Mesodermal cell (in vitro differentiated cells): ENCODE measurements at regions not wholly inside any gene's neighbourhood (a gene's known extent, or its start where the extent isn't known, plus 50 kb on each side); places are given as distances from the start of the nearest gene placed in this dataset.
A peak's percentile ranks its signal among the peaks of the same experiment; 100 is the strongest.

ENCODE experiments used
- H3K27ac ChIP-seq: 2 replicates; pipeline ENCODE4 v1.7.0; 2013; ENCODE audit warnings: mild to moderate bottlenecking, low read depth, low read length, moderate library complexity; ENCODE audit not compliant: severe bottlenecking
- H3K36me3 ChIP-seq: 2 replicates; pipeline ENCODE4 v1.7.1; 2013; ENCODE audit warnings: mild to moderate bottlenecking, low read length, moderate library complexity; ENCODE audit not compliant: control insufficient read depth, insufficient read depth
- H3K4me1 ChIP-seq: one replicate; pipeline ENCODE4 v1.7.1; 2013; ENCODE audit warnings: mild to moderate bottlenecking, low read length; ENCODE audit not compliant: insufficient read depth, control insufficient read depth, poor library complexity, severe bottlenecking
- H3K4me3 ChIP-seq: 2 replicates; pipeline ENCODE4 v1.7.0; 2013; ENCODE audit warnings: low read length, control low read depth, mild to moderate bottlenecking; ENCODE audit not compliant: insufficient read depth, poor library complexity, severe bottlenecking; ENCODE audit errors: extremely low read depth
- H3K9me3 ChIP-seq: 2 replicates; pipeline ENCODE4 v1.7.1; 2013; ENCODE audit warnings: mild to moderate bottlenecking, low read length, moderate library complexity; ENCODE audit not compliant: control insufficient read depth
- WGBS, 2 experiments: methylation state at CpG; one replicate each; pipeline ENCODE4 v1.1.5; 2013; ENCODE audit warnings: missing lambda C conversion rate in 2 of 2; ENCODE audit not compliant: insufficient coverage in 2 of 2; 5-methylcytosine and 5-hydroxymethylcytosine counted together

DNA sequence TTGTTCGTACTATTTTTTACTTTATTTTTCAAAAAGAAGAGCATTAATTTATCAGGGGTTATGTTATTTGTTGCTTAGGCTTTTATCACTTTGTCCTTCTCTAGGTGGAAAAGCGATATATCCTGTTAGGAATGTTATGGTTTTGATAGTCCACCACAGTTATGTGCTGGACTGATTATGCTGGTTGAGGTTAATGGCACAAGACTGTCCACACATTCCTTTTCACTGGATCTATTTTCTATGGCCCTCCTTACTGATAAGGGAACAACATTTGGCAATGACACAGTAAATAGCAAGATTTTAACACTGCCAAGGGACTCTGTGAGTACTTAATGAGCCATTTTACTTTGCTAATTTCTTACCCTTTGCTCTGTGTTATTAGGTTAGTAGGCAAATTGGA, 1212.3 kb downstream of the NXPH1 start:
- no peaks in the 10 kb centered on the region for H3K9me3 ChIP-seq

DNA sequence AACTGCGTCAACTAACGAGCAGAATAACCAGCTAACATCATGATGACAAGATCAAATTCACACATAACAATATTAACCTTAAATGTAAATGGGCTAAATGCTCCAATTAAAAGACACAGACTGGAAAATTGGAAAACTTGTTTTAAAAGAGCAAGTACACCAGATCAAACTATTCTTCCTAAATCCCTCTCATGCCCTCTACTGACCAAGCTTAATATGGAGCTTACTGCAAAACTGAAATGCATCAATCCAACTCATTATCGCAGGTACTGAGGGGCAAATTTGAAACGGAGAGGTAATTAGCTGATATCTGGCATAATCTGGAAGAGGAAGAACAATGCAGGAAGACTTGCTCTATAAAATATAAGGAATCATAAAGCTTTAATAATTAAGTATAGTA, 1223.8 kb downstream of the NXPH1 start:
- WGBS, 2 experiments, result 94% methylated on average over 2 of the region's 4 CpGs; no CpG with 5 or more reads in 1 of the 2 experiments
- H3K4me3 ChIP-seq, result no peak overlapping the region
- H3K9me3 ChIP-seq, result no peaks in the 10 kb centered on the region

More for the DNA sequence above, 1212.3 kb downstream of the NXPH1 start:
- 100% methylated on average over 1 of the region's 2 CpGs; no CpG with 5 or more reads in 1 of the 2 experiments for WGBS, 2 experiments
- Histone ChIP-seq H3K36me3 (no peaks in the 10 kb centered on the region), H3K4me3 (no peak overlapping the region), H3K27ac (no peak overlapping the region), H3K4me1 (no peaks in the 10 kb centered on the region)

DNA sequence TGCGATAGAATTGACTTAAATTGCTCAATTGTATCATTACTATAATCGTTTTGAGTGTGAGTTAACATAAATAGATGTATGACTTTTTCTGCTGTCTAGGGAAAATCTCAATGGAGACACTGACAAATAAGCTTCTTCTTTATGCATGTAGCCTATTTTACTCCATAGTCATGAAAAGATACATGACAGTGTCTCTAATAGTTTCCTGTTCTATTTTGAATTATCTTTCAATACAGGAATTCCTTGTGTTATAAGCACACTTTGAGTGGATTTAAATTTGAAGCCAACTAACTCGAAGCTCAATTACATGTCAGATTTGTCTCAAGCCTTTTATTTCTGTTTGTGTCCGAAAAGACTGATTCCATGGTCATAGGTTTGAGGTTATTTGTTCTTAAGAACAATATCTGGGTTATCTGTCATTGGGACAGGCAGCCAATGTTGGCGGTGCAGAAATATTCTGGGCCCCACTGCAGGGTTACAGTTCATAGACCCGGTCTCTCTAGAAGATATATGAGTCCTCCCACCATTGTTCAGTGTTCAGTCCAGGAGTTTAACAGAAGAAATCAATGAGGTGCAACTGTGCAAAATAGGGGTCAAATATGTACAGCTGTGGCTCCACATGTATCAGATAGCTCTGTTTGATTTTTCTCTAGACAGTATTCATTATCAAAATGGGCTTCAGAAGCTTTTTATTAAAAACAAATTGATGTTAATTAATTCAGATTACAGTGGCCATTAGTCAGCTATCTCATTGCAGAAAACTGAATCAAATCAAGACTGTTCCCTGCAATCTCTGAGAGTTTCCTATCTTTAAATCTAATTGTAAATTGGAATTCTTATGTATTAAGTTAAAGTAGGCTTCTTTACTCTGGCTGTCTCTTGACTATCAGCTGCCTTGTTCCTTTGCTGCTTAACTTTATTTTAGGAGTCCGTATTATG, 1238.8 kb downstream of the NXPH1 start:
- H3K4me3 ChIP-seq, result no peak overlapping the region
- WGBS, 2 experiments, result 83 to 94% methylated on average over 2 to 4 of the region's 7 CpGs
- H3K4me1 ChIP-seq, result no peaks in the 10 kb centered on the region
- no peaks in the 10 kb centered on the region for H3K36me3 ChIP-seq
- H3K9me3 ChIP-seq, result no peaks in the 10 kb centered on the region
- H3K27ac ChIP-seq, result no peak overlapping the region

More for the DNA sequence above, 1223.8 kb downstream of the NXPH1 start:
- H3K27ac ChIP-seq, result no peak overlapping the region
- H3K36me3 ChIP-seq, result no peaks in the 10 kb centered on the region
- H3K4me1 ChIP-seq, result no peaks in the 10 kb centered on the region

DNA sequence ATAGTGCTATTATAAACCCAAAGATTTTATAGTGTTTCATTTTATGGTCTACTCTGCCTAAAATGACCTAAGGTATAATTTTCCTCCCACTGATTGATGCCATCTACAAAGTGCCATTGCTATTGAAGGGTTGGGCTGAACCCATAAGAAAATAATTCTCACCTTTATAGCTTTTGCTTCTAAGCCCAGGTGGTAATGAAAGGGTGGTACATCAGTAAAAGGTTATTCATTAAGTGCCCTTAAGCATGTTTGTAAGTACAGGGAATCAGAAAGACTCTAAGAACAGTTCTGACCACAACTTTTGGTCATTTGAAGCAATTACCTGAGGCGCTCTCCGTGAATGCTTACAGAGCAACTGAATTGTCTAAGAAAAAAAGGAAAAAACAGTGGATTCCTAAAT, 1247.3 kb downstream of the NXPH1 start:
- 100% methylated on average over 2 of the region's 2 CpGs; no CpG with 5 or more reads in 1 of the 2 experiments for WGBS, 2 experiments
- no peaks in the 10 kb centered on the region for H3K9me3 ChIP-seq
- H3K27ac ChIP-seq, result no peak overlapping the region
- H3K4me3 ChIP-seq, result no peak overlapping the region
- H3K36me3 ChIP-seq, result no peaks in the 10 kb centered on the region
- no peaks in the 10 kb centered on the region for H3K4me1 ChIP-seq

DNA sequence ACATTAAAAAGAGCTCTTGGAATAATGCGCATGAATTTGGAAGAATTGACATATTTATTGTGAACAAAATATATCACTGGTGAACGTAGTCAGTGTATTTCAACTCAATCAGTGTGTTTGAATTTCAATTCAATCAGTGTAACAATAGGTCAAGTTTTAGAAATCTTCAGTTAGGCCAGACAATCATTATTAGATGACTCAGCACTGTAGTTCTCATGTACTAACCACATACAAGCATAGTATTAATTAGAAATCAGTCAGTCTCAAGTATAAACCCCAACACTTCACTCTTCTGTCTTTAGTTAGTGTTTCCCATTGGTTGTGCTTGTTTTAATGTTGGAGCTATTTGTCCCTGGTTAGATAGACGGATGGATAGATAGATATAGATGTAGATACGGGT, 1247.9 kb downstream of the NXPH1 start:
- no peak overlapping the region for H3K27ac ChIP-seq
- no peak overlapping the region for H3K4me3 ChIP-seq
- WGBS, 2 experiments, result no CpG with 5 or more reads among the region's 4 CpGs
- no peaks in the 10 kb centered on the region for H3K4me1 ChIP-seq
- H3K9me3 ChIP-seq, result no peaks in the 10 kb centered on the region
- no peaks in the 10 kb centered on the region for H3K36me3 ChIP-seq

DNA sequence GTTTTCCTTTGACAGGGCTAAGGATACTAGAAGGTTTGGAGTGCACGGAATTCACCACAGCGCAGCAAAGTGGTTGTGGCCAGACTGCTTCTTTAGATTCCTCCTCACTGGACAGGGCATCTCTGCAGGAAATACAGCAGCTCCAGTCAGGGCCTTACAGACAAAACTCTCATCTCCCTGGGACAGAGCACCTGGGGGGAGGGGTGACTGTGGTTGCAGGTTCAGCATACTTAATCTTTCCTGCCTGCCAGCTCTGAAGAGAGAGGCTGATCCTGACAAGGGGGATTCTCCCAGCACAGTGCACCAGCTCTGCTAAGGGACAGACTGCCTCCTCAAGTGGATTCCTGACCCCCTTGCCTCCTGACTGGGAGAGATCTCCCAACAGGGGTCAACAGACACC, 1257.9 kb downstream of the NXPH1 start:
- Histone ChIP-seq H3K4me1 (peaks cover 4% of the 10 kb centered on the region), H3K36me3 (no peaks in the 10 kb centered on the region), H3K9me3 (no peaks in the 10 kb centered on the region), H3K27ac (no peak overlapping the region), H3K4me3 (no peak overlapping the region)
- WGBS, 2 experiments, result no CpG with 5 or more reads among the region's 2 CpGs

DNA sequence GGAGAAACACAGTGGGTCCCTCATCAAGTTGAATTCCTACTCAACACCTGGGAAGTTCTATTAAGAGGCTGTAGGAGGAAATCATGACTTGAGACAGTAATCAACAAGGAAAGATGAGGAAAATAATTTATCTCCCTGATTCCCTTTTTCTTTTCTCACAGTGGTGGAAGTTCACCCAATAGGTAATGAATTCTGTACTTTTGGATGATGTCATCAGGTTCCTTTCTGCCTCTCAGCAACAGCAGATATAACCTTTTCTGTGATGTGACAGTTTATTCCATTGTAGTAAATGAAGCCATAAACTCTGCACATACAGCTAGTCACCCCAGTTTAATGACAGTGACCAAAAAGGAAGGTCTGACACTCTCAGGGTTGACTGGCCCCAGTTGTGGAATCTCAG, 1265.0 kb downstream of the NXPH1 start:
- H3K4me3 ChIP-seq, result no peak overlapping the region
- H3K27ac ChIP-seq, result no peak overlapping the region
- H3K36me3 ChIP-seq, result no peaks in the 10 kb centered on the region
- H3K9me3 ChIP-seq, result no peaks in the 10 kb centered on the region
- no peaks in the 10 kb centered on the region for H3K4me1 ChIP-seq

DNA sequence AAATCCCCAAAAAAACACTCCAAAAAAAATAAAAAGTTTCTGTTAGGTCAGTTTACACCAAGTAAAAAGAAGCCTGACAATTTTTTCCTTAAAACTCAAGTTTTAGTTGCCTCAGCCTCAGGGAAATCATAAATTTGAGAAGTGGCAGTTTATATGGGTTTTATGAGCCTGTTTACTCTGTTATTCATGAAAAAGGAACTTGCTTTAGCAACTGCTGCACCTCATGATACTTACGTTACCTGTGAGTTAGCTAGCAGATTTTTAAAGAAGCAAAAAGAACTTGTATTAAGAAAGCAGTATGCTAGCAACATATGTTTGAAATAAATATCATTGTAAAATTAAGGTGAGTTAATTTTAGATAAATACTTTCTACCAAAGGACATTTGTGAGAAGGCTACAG, 1264.5 kb upstream of the PHF14 start:
- Histone ChIP-seq H3K9me3 (no peaks in the 10 kb centered on the region), H3K27ac (no peak overlapping the region), H3K4me1 (no peaks in the 10 kb centered on the region), H3K36me3 (no peaks in the 10 kb centered on the region), H3K4me3 (no peak overlapping the region)
- 60 to 80% methylated on average over 1 of the region's 1 CpG for WGBS, 2 experiments

DNA sequence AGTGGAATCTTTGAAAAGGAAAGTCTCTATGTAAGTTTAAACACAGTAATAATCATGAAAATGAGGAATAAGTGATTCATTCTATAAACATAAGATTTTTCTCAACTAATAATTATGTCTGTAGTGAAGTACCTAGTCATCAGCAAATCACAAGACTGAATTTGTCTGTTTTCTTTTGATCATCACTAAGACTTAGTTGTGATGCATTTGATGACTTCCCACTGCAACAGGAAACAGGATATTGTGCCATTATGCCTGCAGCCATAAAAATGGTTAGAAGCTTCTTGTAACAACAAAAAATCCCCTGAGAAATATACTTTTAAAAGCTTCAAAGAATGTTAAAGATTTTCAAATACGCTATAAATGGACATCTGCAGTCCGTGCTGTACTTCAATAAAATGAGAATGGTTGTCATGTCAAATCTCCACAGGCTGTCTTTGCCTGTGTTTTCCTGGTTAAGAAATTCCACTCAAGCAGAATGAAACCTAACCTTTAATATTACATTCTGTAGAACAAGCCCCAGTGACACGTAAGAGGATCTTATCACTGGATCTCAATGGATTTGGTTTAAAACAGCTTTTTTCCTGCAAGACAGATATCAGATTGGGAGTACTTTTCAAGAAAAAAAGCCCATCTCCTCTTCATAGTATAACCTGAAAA, 1262.3 kb upstream of the PHF14 start:
- no peaks in the 10 kb centered on the region for H3K4me1 ChIP-seq
- no peaks in the 10 kb centered on the region for H3K36me3 ChIP-seq
- WGBS, 2 experiments, result 88 to 96% methylated on average over 1 to 3 of the region's 3 CpGs
- H3K9me3 ChIP-seq, result no peaks in the 10 kb centered on the region
- no peak overlapping the region for H3K4me3 ChIP-seq
- H3K27ac ChIP-seq, result no peak overlapping the region

DNA sequence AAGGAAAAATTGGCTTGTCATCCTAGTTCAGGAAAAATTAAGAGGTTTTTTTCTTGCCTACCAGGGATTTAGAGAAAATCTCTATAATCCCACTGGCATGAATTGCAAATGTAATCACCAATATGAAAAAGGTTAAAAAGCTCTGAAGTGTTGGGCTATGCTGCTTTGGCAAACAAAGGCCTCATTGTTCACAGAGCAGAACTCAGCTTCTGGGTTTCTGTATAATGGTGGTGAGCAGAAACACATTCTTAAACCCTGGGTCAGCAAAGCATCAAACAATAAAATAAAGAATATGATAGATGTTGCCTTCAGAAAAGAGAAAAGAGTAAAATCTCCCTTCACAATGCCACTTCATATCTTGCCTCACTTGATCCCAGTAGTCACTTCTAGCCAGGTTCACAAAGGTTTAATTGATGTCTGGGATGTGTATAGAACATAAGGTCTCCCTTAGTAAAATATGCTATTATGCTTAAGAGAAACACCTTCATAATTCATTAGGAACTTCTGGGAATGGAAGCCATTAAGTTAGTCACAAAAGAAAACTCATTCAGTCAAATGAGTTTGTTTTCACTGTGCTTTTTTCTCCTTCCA, 1255.5 kb upstream of the PHF14 start:
- no peaks in the 10 kb centered on the region for H3K9me3 ChIP-seq
- no peak overlapping the region for H3K4me3 ChIP-seq
- H3K36me3 ChIP-seq, result no peaks in the 10 kb centered on the region
- peaks cover 5% of the 10 kb centered on the region for H3K4me1 ChIP-seq
- H3K27ac ChIP-seq, result peak overlapping the region; percentile 53
